Pancreas (tissue), 10 donors: ENCODE measurements at regions not wholly inside any gene's neighbourhood (a gene's known extent, or its start where the extent isn't known, plus 50 kb on each side); places are given as distances from the start of the nearest gene placed in this dataset.

Experiments
- ATAC-seq, 4 donors: fragments of 200-7000 bp; cut with Tn5 transposase; one replicate each; pipeline versions ENCODE4 v1.8.0 to v1.9.1; 2020; ENCODE audit warnings: mild to moderate bottlenecking in 4 of 4, moderate library complexity in 4 of 4
- DNase-seq, 6 donors: peaks; one replicate each; pipeline ENCODE4 v3.0.0-alpha.2; 2020
- FAIRE-seq: peaks from 2 replicates; lab custom pipeline; 2012; peaks lifted over from hg19 to GRCh38; lab: Jason Lieb, UNC
- H3K27ac ChIP-seq, 4 donors: fragments of 200-600 bp; sonication (generic); 1 replicate in 3 of 4; 2 replicates in 1 of 4; pipeline versions ENCODE4 v1.5.0 to v1.8.0; 2020
- H3K27me3 ChIP-seq, 4 donors: fragments of 200-600 bp; one replicate each; pipeline ENCODE4 v1.8.0; 2021
- H3K36me3 ChIP-seq, 3 donors: fragments of 200-600 bp; sonication (generic) in 1 of 3; one replicate each; pipeline versions ENCODE4 v1.5.0 to v1.8.0; 2020 to 2021
- H3K4me1 ChIP-seq, 3 donors: fragments of 200-600 bp; one replicate each; pipeline ENCODE4 v1.8.0; 2021
- H3K4me3 ChIP-seq, 4 donors: fragments of 200-600 bp; sonication (generic) in 2 of 4; one replicate each; pipeline versions ENCODE4 v1.5.0 to v1.8.0; 2020 to 2021
- H3K9me3 ChIP-seq, 4 donors: fragments of 200-600 bp; one replicate each; pipeline ENCODE4 v1.8.0; 2021
- CTCF ChIP-seq, 4 donors: fragments of 200-600 bp; sonication (generic) in 3 of 4; IDR thresholded peaks; one replicate each; pipeline versions ENCODE4 v1.5.0 to v1.8.0; 2021; ENCODE audit warnings: antibody characterized with exemption in 4 of 4
- WGBS, 2 donors: extraction: QIAGEN DNeasy Blood & Tissue Kit; methylation state at CpG; one replicate each; pipeline ENCODE4 v1.1.7; 2013; 5-methylcytosine and 5-hydroxymethylcytosine counted together
- intact Hi-C, 3 donors: fragments of 100-400 bp; cut with DNase I; formaldehyde crosslinking; loops; one replicate each; pipeline versions ENCODE4 v1.11.1 to v1.14.2; 2022
- donor health status: healthy with polysubstance abuse.
- donor health status: DM: no; HTN: no; CAD: no; lungs with moderate emphysema.
- donor health status: DM: no; HTN: no; CAD: no.
- donor health status: control.
- donor health status: control.
- donor health status: Bipolar disorder and iron deficiency.
- donor health status: DM: yes; HTN: yes; CAD: no.
- donor health status: DM: no; HTN: no; CAD: no.
- donor health status: DM: no; HTN: no; CAD: no.
- donor health status: DM: yes; HTN: yes; CAD: no.

- H3K4me3 ChIP-seq = no peak overlapping the region
- FAIRE-seq = no peak
These were observed 1198.9 kb upstream of the PCDH7 start for GRCh38 chr4:29521281-29521680.

GRCh38 chr4:29536745-29537144 is 1183.4 kb upstream of the PCDH7 start:
- no peak for ATAC-seq
- Histone ChIP-seq H3K4me1 (no peaks in the 10 kb centered on the region), H3K9me3 (no peaks in the 10 kb centered on the region), H3K27ac (no peak overlapping the region), H3K36me3 (no peaks in the 10 kb centered on the region), H3K27me3 (no peaks in the 10 kb centered on the region), H3K4me3 (no peak overlapping the region)
- FAIRE-seq = no peak
- TF ChIP-seq CTCF (IDR thresholded peaks at IDR 0.05) = no peak
- intact Hi-C loops = no loop called here
- DNase-seq = no peak
- 46 to 54% methylated on average over 3 of the region's 3 CpGs for WGBS, 2 donors

More at GRCh38 chr4:29521281-29521680, 1198.9 kb upstream of the PCDH7 start:
- intact Hi-C loops = no loop called here
- TF ChIP-seq CTCF (IDR thresholded peaks at IDR 0.05) = no peak
- Histone ChIP-seq H3K4me1 (no peaks in the 10 kb centered on the region), H3K27me3 (no peaks in the 10 kb centered on the region), H3K27ac (no peak overlapping the region), H3K36me3 (no peaks in the 10 kb centered on the region), H3K9me3 (no peaks in the 10 kb centered on the region)
- ATAC-seq (no peak), DNase-seq (no peak)
- whole genome bisulfite sequencing, 2 donors = 37 to 58% methylated on average over 1 of the region's 1 CpG

- 37 to 43% methylated on average over 4 of the region's 4 CpGs for WGBS, 2 donors
- no peak overlapping the region for H3K27ac ChIP-seq
- no peaks in the 10 kb centered on the region for H3K4me1 ChIP-seq
- intact Hi-C loops = no loop called here
- H3K36me3 ChIP-seq = no peaks in the 10 kb centered on the region
- no peak overlapping the region for H3K4me3 ChIP-seq
- DNase-seq (no peak), FAIRE-seq (no peak), ATAC-seq (no peak)
- no peaks in the 10 kb centered on the region for H3K27me3 ChIP-seq
- TF ChIP-seq CTCF (IDR thresholded peaks at IDR 0.05) = no peak
- no peaks in the 10 kb centered on the region for H3K9me3 ChIP-seq
These were observed 1181.1 kb upstream of the PCDH7 start for GRCh38 chr4:29538889-29539646.

- Histone ChIP-seq H3K27me3 (no peaks in the 10 kb centered on the region), H3K27ac (no peak overlapping the region), H3K4me1 (no peaks in the 10 kb centered on the region), H3K36me3 (no peaks in the 10 kb centered on the region), H3K9me3 (no peaks in the 10 kb centered on the region), H3K4me3 (no peak overlapping the region)
- ATAC-seq = no peak
- 37 to 52% methylated on average over 2 of the region's 2 CpGs for WGBS, 2 donors
- DNase-seq = no peak
- no peak for TF ChIP-seq CTCF (IDR thresholded peaks at IDR 0.05)
- no peak for FAIRE-seq
- intact Hi-C loops = no loop called here
These were observed 1179.6 kb upstream of the PCDH7 start for GRCh38 chr4:29540439-29541102.

GRCh38 chr4:29541757-29542156 is 1178.4 kb upstream of the PCDH7 start:
- Histone ChIP-seq H3K4me1 (no peaks in the 10 kb centered on the region), H3K36me3 (no peaks in the 10 kb centered on the region), H3K9me3 (no peaks in the 10 kb centered on the region), H3K27me3 (no peaks in the 10 kb centered on the region), H3K27ac (no peak overlapping the region), H3K4me3 (no peak overlapping the region)
- intact Hi-C loops = no loop called here
- FAIRE-seq (no peak), DNase-seq (peak in 2 of 6 donors; percentile 15 to 25), ATAC-seq (no peak)
- no peak for TF ChIP-seq CTCF (IDR thresholded peaks at IDR 0.05)
- 77 to 80% methylated on average over 6 of the region's 6 CpGs for WGBS, 2 donors
